ENCODE measurements at regions not wholly inside any gene's neighbourhood (a gene's known extent, or its start where the extent isn't known, plus 50 kb on each side); places are given as distances from the start of the nearest gene placed in this dataset.
"Not testable (repeated sequence)": the region's sequence is repeated elsewhere in the genome, so short reads cannot be mapped to it uniquely, and the experiment has no call there.

DNA sequence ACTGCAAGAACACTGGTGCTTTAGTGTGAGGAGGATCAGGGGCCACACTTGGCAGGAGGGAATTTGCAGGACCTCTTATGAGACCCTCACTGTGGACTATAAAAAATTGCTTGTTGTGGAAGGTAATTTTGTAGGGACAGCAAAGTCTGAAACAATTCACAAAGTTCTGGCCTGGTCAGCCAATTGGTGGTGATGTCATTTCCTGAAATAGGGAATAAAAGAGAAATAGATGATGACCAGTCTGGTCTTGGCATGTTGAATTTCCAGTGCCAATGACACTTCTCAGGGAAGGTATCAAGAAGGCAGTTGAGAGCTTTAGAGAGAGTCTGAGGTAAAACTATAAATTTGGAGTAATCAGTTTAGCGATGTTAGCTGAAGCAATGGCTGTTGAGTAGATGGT is 129.3 kb upstream of the LMNTD1 start:
- no peak for DNase-seq (ENCODE audit: low read depth in 2 of 3, low spot score in 2 of 3)

GRCh38 chr12:25684070-25684469 is 131.0 kb upstream of the LMNTD1 start:
- no peak for DNase-seq (ENCODE audit: low read depth in 2 of 3, low spot score in 2 of 3)

DNA sequence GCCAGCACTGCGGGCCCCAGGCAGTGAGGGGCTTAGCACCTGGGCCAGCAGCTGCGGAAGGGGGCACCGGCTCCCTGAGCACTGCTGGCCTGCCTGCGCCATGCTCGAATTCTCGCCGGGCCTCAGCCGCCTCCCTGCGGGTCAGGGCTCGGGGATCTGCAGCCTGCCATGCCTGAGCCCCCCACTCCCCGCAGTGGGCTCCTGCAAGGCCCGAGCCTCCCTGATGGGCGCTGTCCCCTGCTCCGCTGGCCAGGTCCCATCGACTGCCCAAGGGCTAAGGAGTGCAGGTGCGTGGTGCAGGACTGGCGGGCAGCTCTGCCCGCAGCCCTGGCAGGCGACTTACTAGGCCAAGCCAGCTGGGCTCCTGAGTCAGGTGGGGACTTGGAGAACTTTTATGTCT is 133.3 kb upstream of the LMNTD1 start:
- DNase-seq (ENCODE audit: low read depth in 2 of 3, low spot score in 2 of 3): no peak

GRCh38 chr12:25687226-25687625 is 134.1 kb upstream of the LMNTD1 start:
- DNase-seq (ENCODE audit: low read depth in 2 of 3, low spot score in 2 of 3): no peak

DNA sequence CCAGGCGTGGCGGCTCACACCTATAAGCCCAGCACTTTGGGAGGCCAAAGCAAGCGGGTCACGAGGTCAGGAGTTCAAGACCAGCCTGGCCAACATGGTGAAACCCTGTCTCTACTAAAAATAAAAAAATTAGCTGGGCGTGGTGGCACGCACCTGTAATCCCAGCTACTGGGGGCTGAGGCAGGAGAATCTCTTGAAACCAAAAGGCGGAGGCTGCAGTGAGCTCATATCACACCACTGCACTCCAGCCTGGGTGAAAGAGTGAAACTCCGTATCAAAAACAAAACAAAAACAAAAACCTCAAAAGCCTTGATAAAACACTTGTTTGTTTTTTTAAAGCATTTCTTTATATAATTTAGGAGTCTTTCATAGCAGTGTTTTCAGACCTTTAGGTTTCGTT is 135.8 kb upstream of the LMNTD1 start:
- not testable (repeated sequence) for DNase-seq (ENCODE audit: low read depth in 2 of 3, low spot score in 2 of 3)

GRCh38 chr12:25689996-25690501 is 137.0 kb upstream of the LMNTD1 start:
- no peak for DNase-seq (ENCODE audit: low read depth in 2 of 3, low spot score in 2 of 3)

GRCh38 chr12:25690996-25691864 is 138.1 kb upstream of the LMNTD1 start:
- DNase-seq (ENCODE audit: low read depth in 2 of 3, low spot score in 2 of 3): peak in 2 of 3 donors; percentile 34 to 71

DNA sequence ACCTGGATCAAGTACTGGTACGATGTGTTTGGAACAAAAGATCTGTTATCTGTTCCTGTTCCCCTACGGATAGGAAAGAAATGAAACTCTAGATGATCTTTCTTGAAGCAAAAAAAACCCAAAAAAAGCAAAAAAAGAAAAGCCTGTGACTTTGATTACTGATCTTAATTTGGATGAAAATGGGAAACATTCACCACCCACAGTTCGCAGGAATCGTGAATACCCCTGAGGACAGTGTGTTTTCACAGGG is 138.7 kb upstream of the LMNTD1 start:
- DNase-seq (ENCODE audit: low read depth in 2 of 3, low spot score in 2 of 3): no peak

DNA sequence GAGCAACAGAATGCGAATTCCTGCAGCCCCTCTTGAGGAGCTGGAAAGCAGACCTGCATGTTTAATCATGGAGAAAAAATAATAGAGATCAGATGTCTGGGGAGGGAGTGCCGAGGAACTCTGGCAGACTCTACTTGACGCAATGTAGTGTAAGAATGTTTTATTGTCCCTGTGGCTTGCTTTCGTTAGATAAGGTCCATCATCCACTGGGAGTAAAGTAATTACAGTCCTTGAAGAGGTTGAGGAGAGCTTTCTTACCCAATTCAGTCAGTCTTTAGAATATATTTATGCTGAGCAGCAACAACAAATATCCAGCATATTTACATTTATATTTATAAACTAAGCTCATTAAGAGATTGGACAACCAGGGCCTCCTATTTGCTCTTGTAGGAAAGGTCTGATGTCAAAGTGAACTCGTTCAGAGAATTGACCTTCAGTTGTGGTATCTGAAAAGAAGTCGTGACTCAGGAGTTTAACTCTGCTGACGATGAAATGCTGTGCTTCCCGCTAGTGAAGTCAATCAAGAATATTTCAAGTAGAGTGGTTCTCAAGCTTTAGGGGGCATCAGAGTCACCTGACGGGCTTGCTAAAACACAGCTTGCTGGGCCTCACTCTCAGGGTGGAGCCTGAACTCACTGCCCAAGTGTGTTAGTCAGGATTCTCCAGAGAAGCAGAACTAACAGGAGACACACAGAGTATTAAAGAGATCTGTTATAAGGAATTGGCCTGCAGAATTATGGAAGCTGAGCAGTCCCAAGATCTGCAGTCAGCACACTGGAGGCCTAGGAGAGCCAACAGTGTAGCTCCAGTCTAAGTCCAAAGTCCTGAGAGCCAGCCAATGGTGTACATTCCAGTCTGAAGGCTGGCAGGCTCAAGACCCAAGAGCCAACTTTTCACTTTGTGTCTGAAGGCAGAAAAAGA is 139.3 kb upstream of the LMNTD1 start:
- DNase-seq (ENCODE audit: low read depth in 2 of 3, low spot score in 2 of 3): no peak

DNA sequence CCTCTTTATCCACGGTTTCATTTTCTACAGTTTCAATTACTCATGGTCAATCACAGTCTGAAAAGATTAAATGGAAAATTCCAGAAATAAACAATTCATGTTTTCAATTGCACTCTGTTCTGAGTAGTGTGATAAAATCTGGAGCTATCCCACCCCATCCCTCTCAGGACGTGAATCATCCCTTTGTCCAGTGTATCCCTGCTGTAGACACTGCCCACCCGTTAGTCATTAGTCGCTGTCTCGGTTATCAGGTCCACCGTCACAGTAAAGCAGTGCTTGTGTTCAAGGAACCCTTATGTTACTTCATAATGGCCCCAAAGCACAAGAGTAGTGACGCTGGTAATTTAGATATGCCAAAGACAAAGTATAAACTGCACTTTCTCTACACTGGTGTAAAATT is 141.0 kb upstream of the LMNTD1 start:
- DNase-seq (ENCODE audit: low read depth in 2 of 3, low spot score in 2 of 3): no peak

DNA sequence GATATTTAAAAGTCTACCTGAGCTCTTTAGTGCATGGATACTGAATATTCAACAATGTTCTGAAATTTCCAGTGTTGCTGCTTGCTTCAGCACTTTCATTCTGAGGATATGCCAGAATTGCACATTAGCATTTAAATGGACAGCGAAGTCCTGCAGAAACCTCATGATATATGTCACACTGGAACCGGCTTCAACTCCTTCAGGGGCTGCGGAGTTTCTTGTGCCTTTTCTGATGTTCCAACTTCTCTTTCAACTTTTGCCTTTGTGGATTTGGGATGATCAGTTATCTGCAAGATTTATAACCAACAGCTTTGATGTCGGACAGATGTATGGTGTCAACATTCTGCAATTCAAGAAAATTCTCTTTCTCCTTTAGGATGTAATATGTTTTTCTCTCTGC is 142.5 kb upstream of the LMNTD1 start:
- no peak for DNase-seq (ENCODE audit: low read depth in 2 of 3, low spot score in 2 of 3)

GRCh38 chr12:25698772-25699171 is 145.7 kb upstream of the LMNTD1 start:
- DNase-seq (ENCODE audit: low read depth in 2 of 3, low spot score in 2 of 3): no peak

GRCh38 chr12:25699454-25699853 is 146.4 kb upstream of the LMNTD1 start:
- DNase-seq (ENCODE audit: low read depth in 2 of 3, low spot score in 2 of 3): no peak

- no peak for DNase-seq (ENCODE audit: low read depth in 2 of 3, low spot score in 2 of 3)
These were observed 148.2 kb upstream of the LMNTD1 start for GRCh38 chr12:25701290-25701689.

- no peak for DNase-seq (ENCODE audit: low read depth in 2 of 3, low spot score in 2 of 3)
These were observed 149.5 kb upstream of the LMNTD1 start for GRCh38 chr12:25702553-25702952.

GRCh38 chr12:25705261-25705660 is 152.2 kb upstream of the LMNTD1 start:
- DNase-seq (ENCODE audit: low read depth in 2 of 3, low spot score in 2 of 3): peak in 2 of 3 donors; percentile 10 to 43

DNA sequence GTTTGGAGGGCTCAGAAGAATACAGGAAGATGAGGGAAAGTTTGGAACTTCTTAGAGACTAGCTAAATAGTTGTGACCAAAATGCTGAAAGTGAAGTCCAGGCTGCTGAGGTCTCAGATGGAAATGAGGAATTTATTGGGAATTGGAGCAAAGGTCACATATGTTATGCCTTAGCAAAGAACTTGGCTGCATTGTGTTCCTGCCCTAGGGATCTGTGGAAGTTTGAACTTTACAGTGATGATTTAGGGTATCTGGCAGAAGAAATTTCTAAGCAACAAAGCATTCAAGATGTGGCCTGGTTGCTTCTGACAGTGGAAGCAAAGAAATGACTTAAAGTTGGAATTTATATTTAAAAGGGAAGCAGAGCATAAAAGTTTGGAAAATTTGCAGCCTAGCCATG is 153.6 kb upstream of the LMNTD1 start:
- DNase-seq (ENCODE audit: low read depth in 2 of 3, low spot score in 2 of 3): not testable (repeated sequence)

GRCh38 chr12:25707056-25707455 is 154.0 kb upstream of the LMNTD1 start:
- DNase-seq (ENCODE audit: low read depth in 2 of 3, low spot score in 2 of 3): no peak

DNA sequence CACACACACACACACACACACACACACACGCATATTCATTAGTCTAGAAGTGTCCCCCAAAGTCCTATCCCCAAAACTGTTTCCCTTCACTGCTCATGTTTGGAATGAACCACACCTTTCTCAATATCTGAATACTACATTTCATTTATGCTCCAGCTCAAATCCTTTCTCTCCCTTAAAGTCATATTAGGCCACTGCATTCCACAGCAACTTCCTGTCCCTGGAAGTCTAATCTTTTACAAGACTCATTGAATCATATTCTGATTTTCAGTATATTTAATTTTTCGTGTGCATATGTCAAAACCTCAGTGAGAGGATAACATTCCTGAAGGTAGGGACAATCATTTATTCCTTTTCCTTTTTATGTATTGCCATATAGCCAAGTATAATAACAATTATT is 155.6 kb upstream of the LMNTD1 start:
- DNase-seq (ENCODE audit: low read depth in 2 of 3, low spot score in 2 of 3): no peak

- DNase-seq (ENCODE audit: low read depth in 2 of 3, low spot score in 2 of 3): no peak
These were observed 157.0 kb upstream of the LMNTD1 start for GRCh38 chr12:25710128-25710527.

DNA sequence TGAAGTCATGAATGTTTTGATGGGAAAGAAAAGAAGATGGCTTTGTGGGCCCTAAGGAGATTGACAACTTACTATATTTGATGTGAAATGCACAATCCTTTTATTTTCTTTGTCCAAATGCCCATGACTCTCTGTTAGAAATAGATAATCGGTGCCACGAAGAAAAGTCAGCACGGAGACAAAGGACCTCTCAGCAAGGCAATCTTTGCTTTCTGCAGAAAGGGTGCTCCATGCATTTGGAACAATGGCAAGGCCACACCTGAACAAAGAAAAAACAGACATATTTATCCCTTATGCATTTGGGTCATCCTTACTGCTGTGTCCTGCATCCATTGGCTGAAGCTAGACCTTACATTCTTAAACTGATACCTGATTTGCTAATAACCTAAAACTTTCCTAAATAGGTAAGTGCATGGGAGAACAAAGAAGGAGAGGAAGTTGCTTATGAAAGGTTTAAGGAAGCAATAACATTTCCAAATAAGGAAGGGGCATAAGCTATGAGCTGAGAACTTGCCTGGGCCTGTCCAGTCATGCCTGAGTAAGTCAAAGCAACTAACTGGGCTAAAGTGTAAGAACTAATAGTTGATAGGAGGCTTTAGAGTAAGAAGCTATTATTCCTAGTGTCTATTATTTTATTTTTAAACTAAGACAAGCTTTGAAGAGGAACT is 158.0 kb upstream of the LMNTD1 start:
- DNase-seq (ENCODE audit: low read depth in 2 of 3, low spot score in 2 of 3): not testable (repeated sequence)

Data from hematopoietic multipotent progenitor cell (in vitro differentiated cells).